Stimulated activated CD4-positive, alpha-beta T cell treated with anti-CD3 and anti-CD28 coated beads, TNF-alpha, amount 100 ng/mL, for 48 hours (primary cell): ENCODE measurements at regions not wholly inside any gene's neighbourhood (a gene's known extent, or its start where the extent isn't known, plus 50 kb on each side); places are given as distances from the start of the nearest gene placed in this dataset.
A peak's percentile ranks its signal among the peaks of the same experiment; 100 is the strongest.

Experiments
- DNase-seq, 3 donors: peaks; one replicate each; pipeline ENCODE4 v3.0.0-alpha.2; 2020; ENCODE audit warnings: low read depth in 3 of 3

DNA sequence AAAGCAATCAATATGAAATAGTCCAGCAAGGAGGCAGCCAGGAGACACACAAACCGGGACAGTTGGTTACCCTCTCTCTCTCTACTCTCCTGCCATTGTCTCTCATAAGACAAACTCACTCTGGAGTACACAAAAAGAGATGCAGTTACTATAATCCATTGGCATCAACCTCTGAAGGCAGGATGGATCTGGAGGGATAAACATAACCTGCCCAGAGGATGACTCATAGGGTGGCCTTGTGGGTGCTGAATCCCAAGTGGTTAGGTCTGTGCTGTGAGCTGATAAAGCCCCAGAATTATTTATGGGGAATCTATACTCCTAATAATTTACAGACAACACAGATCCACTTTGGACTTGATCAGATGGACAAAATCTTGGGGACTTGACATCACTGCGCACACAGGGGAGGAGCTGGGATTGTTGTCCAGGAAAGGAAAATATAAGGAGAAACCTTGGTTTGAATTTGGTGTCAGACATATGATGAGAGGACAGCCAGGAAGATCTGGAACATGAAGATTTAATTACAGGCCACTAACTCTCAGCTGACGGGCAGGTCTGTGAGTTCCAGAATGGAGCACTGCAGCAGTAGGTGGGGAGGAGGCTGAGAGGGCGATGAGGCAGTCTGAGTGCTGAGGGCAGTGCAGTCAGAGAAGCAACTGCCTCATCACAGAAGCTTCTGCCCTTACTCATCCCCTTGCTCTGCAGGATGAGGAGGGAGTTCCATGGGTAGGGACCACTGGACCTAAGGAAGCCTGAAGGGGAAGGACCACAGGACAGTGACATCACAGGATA lies 113.9 kb upstream of the PRSS58 start:
- no peak for DNase-seq

DNA sequence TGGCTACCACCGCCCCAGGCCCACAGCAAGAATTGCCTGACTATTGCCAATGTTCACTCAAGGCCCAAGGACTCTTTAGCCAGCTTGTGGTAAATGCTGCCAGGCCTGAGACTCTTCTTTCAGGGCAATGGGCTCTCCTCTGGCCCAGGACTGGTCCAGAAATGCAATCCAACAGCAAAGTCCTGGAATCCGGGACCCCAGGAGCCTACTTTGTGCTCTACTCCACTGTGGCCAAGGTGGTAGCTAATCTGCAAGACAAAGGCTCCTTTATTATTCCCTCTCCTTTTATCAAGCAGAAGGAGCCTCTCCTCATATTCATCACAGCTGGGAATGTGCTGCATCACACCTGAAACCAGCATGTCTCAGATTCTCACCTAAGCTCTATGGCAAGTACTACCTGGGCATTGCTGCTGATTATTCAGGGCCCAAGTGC lies 107.6 kb upstream of the PRSS58 start:
- no peak for DNase-seq

DNA sequence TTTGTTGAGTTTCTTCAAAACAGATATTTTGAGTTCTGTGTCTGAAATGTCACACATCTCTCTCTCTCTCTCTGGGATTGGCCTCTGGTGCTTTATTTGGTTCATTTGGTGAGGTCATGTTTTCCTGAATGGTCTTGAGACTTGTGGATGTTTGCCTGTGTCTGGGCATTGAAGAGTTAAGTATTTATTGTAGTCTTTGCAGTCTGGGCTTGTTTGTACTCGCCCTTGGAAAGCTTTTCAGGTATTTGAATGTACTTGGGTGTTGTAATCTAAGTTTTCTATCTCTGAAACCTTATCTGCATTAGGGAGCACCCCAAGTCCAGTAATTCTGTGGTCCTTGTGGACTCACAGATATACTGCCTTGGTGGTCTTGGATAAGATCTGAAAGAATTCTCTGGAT lies 106.7 kb upstream of the PRSS58 start:
- no peak for DNase-seq

DNA sequence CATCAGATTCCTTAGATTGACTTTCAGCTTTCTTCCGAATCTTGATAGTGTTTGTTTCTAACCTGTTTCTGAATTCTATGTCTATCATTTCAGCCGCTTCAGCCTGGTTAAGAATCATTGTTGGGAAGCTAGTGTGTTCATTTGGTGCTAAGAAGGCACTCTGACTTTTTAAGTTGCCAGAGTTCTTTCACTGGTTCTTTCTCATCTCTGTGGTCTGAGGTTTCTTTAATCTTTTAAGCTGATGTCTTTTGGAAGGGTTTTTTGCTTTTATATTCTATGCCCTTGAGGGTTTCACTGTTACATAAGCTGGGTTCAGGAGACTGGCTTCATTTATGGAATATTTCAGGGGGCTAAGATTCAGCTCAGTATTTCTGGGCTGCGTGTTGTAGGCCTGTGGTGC lies 104.5 kb upstream of the PRSS58 start:
- DNase-seq, result no peak

DNA sequence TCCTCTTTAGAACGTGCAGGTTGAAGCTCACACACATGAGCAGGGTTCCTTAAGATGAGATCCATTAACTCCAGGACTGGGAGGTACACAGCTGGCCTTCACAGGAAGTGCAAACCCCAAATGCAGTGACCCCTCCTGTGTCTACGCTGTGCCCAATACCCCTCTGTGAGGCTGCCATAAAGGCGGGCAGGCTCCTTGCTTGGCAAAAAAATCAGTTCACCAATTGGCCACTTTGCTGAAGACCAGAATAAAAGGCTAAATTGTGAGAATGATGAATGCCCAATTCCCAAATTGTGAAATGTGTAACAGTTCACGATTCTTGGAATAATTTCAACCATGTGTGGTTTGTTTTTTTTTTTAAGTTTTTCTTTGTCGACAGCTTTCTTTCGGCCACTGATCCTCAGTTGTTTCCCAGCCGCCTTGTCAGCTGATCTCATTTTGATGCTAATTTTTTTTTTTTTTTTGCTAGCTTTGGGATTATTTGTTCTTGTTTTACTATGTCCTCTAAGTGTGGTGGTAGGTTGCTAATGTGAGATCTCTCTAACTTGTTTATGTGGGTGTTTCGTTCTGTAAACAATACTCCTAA lies 101.9 kb upstream of the PRSS58 start:
- no peak for DNase-seq

DNA sequence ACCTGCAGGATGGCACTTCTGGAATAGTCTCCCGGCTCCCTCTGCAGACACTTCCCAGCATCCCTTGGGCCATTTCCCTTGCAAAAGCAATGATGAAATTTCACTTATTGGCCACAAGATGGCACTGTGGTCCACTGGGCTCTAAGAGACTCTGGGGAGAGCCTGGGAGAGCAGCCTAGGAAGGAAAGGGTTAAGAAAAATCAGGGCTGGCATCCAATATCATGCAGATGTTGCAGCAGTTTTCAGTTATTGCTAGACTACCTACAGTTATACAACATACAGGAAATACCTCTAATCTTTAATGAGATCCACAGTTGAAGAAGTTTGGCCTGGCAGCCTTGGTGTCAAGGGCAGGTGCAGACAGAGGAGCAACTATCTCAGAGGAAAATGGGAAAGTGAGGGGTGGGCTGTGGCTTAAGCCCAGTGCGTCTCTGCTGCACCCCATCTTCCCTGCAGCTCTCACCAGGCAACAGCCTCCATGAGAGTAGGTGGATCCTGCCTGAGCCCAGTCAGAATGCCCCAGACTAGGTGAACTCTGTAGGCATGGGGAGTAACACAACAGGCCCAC lies 100.2 kb upstream of the PRSS58 start:
- no peak for DNase-seq

DNA sequence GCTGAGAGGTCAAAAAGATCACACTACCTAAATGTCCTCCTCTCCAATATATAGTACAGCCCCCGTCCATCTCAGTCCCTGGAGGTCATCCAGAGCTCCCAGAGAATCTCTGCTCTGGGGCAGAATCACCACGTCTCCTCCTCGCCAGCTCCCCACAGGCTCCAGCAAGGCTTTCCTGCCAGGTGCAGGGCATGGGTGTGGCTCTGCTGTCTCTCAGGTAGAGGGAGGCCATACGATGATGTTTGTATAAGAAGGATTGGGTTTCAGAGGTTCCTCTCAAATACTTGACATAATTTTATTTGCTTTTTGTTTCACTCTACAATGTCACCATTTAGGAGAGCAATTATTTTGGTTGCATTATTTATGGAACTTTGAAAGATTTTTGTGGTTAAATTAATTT lies 98.3 kb upstream of the PRSS58 start:
- DNase-seq, result no peak

DNA sequence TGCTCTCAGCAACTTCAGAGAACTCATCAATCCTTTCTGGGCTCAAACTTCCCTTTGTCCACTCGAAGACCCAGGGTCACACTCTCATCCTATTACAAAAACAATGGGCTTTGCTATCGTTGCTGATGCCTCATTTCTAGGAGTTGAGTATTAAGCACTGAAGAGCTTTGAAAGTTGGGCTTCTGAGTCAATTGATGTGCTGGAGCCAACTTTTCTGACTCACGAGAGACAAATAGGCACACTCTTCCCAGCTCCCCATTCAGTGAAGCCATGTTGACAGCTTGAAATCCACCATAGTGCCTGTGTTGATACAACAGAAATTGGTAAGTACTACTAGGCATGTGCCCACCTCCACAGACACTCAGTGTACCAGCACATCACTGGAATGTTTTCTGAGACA lies 97.5 kb upstream of the PRSS58 start:
- no peak for DNase-seq

DNA sequence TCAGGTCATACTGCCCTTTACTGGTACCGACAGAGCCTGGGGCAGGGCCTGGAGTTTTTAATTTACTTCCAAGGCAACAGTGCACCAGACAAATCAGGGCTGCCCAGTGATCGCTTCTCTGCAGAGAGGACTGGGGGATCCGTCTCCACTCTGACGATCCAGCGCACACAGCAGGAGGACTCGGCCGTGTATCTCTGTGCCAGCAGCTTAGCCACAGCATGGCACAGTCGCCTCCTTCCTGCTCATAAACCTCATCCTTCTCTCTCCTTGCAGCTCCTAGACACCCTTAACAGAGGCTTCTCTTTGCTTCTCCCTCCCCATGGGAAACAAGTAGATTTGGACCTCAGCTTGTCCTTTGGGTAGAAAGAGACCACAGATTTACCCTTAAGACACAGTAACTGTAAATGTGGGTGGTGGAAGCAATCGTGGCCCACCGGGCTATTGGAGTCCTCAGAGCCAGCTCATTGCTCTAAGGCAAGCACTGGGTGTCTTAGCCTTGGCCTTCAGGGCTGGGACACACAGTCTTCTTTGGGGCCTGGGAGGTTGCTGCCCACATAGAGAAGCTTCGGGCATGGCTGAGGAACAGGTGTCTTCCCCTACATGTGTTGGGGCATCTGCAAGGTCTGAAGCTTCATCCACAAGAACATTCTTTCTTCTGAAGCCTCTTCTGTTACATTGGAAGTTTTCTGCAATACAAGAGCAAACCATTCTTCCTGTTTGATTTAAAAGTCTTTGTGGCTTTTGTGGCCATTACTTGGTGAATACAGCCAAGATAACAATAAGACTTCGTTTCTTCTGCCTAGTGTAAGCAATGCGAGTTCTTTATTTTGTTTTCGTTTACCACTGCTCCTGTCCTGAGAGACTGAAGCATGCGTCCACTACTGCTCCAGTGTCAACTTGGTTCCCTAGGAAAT lies 95.5 kb upstream of the PRSS58 start:
- DNase-seq, result no peak

DNA sequence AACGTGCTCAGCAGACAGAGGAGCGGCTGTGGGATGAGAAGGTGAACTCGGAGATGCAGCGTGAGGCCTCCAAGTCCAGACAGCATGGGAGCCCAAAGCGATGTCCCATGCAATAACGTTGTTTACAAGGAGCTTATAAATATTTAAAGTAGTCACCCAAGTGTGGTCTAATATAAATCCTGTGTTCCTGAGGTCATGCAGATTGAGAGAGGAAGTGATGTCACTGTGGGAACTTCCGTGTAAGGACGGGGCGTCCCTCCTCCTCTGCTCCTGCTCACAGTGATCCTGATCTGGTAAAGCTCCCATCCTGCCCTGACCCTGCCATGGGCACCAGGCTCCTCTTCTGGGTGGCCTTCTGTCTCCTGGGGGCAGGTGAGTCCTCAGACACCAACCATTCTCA lies 94.7 kb upstream of the PRSS58 start:
- no peak for DNase-seq

DNA sequence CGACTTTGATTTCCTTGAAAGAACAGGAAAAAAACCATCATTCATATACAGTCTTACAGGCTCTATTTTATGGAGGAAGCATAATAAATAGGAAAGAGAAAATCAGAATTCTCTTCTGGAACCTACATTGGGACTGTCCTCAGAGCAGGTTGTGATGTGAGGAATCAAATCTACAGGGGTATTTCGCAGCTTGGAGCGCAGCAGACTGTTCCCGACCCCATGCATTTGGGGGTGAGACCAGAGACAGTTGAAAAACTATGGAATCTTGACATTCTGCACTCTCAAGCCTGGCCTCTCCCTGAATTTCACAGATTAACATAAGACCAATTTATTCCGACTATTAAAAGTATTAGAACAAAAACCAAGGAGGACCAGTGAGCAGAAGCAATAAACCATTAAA lies 93.3 kb upstream of the PRSS58 start:
- no peak for DNase-seq

DNA sequence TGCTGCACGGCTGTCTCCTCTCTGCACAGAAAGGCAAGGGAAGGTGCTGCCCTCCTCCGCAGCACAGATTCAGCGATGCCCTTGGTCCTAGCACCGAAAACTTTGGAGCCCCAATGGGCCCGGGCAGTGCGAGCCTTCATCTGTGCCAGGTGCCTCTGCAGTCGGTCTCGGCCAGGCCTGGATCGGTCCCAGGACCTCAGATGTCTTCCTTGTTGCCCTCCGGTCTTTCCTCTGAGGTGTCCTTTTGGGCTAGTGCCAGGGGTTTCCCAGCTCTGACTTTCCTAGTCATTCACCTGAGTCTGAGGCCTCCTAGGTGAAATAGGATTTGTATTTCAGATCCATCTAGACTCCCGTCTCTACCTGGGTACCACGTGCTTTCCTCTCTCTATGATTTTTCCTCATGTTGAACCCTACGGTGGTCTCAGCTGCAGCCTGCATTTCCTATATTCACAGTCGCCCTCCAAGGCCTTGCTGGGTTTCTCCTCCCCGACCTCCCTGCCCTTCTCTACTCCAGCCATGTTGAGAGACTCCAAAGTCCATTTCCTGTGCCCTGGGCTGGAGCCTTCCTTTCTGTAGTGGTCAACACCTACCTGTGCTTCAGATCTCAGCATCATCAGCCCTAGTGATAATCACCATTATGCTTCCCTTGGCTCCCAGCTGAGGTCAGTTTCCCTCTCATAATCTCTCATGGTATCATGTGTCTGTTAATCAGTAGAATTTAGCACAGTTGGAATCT lies 92.0 kb upstream of the PRSS58 start:
- DNase-seq, result no peak

DNA sequence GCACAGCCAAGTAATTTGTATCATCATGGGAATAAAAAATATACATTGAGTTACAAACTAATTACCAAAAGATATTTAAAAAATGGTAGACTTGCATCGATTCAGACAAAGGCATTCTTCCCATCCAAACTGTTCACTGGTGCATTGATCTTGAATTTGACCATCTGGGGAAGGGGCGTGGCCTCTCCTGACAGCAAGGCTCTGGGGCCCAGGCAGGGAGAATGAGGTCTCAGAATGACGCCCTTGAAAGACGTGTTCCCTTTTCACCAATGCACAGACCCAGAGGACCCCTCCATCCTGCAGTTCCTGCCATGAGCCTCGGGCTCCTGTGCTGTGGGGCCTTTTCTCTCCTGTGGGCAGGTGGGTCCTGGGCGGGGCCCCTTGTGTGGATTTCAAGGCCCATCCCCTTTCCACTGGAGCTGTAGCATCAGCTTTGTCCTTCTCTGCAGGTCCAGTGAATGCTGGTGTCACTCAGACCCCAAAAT lies 91.1 kb upstream of the PRSS58 start:
- DNase-seq, result no peak

DNA sequence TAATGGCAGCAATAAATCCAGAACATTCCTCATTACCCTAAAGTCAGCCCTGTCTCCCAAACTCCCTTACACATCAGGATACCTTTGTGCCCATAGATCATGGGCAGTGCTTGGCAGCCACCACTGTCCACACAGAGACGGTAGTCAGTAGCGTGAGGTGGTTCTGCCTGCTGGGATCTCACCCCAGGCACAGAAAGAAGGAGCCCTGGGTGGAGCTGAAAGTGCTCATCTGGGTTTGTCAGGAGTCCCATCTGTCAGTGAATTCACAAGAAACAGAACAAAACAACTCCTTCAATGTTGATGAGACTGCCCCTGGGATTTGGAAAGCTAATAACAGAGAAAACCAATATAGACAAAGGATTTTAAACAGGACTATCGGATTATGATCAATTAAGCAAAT lies 90.2 kb upstream of the PRSS58 start:
- no peak for DNase-seq

DNA sequence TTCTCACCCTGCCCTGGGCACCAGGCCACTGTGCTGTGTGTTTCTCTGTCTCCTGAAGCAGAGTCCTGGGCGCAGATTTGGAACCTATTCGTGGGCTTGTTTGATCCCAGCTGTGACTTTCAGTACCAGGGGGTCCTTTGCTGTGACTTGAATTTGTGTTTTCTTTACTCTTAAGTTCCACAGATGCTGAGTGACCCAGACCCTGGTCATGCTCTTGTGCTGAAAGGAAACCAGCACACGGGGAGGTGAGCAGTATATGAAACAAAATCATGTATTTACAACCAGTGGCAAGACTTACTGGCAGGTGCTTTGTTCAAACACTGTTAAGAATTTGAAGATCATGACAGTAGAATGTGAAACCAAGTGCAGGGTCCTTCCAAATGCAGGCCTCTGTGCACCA lies 89.2 kb upstream of the PRSS58 start:
- no peak for DNase-seq

DNA sequence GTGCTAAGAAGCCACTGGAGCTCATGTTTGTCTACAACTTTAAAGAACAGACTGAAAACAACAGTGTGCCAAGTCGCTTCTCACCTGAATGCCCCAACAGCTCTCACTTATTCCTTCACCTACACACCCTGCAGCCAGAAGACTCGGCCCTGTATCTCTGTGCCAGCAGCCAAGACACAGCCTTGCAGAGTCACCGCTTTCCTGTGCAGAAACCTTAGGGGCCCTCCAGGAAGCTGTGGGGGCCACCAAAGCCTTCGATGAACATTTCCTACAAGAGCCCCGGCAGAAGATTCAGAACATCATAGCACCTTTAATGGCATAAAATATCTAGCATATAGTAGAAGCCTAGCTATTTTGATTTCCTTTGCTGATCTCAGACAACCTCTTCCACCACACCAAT lies 88.0 kb upstream of the PRSS58 start:
- no peak for DNase-seq

DNA sequence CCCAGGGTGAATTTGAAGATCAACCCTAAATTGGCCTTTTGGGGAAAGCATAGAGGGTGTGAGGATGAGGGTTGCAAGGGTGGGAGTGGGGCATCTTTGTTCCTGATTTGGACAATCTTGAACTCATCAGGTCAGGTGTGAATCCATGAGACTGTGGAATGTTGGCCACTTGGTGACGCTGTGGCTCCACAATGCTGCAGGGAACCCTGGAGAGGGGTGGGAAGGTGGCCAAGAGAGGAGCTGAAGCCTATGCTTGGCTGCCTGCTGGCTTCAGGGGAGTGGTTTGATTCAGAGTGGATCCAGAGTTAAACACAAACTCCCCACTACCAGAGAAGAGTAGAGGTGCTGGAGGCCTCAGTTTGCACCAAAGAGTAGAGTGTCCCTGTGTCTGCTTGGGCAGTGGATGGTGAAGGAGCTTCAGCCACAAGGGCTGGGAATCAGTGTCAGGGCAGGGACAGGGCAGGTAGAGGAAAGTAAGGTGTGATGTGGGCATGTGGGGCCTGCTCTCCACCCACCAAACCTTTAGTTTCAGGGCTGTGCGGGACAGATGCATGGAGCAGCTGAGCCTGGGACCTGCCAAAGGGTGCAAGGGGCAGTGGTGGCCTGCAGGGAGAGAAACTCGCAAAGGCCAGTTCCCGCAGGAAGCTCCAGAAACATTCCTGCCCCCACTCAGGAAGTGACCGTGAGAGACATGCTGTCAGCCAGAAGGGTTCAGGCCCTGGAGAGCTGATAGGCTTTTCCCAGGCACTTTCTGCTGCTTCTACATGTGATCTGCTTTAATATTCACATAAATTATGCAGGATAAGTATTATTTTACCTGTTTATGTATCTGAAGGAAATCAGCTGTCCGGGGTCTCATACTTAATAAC lies 81.0 kb upstream of the PRSS58 start:
- peak in 1 of 3 donors; percentile 22 for DNase-seq

DNA sequence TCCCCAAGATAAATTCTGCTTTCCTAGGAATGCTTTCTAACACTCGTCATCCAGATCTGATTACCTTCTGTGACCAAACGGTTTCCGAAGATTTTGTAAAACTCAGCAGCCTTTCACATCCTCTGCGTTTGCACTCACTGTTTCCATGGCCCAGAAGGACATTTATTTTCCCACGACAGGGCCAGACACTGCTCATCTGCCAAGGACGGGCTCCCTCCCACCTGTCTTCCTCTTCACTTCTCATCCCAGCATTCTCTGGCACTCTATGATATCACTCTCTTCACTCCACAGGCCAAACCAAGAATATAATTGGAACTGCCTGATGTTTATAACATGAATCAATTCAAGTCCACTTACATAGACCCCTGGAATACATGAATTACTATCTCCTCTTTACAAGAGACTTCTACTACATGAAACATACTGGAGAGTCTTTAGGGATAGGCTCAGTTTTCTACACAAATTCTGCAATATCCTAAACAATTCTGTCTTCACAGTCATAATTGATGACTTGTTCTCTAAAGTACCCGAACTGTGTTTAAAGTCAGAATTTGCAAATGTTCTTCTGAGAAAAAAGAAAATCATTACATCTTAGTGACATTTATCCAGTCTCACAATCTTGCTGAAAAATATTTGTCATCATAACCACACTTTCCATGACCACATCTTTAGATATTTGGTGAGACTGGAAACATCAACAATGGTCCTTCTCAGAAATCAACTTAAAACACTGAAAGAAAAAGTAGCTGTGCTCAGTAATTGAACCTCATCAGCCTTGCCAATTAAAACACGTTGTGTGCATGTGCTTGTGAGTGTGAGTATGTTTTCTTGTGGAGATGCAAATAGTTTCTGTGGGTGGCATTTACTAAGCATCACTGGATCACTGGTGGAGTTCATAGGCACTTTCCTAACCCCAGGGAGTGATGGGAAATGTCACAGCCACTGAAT lies 79.5 kb upstream of the PRSS58 start:
- no peak for DNase-seq

DNA sequence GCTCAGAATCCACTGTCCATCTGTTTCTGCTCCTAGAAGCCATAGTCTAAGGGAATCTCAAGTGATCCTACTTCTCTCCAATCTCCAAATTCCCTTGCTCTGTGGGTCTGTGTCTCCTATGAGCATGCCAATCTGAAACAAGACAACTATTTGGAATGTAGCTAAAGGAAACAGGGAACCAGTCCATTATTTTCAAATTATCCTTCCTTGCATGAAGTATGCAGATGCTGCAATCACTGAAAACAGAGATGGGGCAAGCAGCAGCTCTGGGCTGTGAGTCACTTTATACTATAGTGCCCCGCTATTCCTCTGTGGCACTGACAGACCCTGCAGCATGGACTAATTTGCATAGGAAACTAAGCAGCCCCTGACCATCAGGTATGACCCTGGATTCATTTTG lies 76.9 kb upstream of the PRSS58 start:
- DNase-seq, result no peak
